ENCODE measurements at regions not wholly inside any gene's neighbourhood (a gene's known extent, or its start where the extent isn't known, plus 50 kb on each side); places are given as distances from the start of the nearest gene placed in this dataset.

GRCh38 chr11:131037873-131038272, 121.6 kb upstream of the SNX19 start:
- no peak for TF ChIP-seq CTCF (IDR thresholded peaks at IDR 0.05; ENCODE audit: low read depth, low read length)
- TF ChIP-seq EZH2phosphoT487 (IDR thresholded peaks at IDR 0.05; ENCODE audit: low read depth): no peak

Measured in OCI-LY3 (cell line).